ENCODE measurements at regions not wholly inside any gene's neighbourhood (a gene's known extent, or its start where the extent isn't known, plus 50 kb on each side); places are given as distances from the start of the nearest gene placed in this dataset.

DNA sequence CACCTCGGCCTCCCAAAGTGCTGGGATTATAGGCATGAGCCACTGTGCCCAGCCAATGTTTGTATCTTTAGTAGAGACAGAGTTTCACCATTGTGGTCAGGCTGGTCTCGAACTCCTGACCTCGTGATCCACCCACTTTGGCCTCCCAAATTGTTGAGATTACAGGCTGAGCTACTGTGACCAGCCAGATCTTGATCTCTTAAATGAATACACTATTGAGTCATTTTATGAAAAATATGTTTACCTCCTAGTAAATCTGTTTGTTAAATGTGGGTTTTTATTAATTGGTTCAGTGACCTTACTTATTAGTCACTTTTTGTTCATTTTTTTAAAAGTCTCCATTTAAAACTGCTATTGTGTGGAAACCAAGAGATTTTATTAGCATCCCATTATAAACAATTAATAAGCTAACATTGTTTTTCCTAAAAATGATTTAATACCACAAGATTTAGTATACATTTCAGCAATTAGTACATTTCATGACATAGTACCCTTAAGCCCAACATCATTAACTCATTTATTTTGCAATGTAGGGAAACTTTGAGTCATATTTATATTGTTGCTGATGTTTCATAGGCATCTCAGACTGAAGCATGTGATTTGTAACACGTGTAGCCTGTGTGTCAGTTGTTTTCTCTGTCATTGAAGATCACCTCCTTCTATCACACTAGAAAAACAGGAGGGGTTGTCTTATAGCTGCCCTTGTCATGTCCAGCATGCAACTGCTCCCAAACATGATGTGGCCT is 261.2 kb downstream of the TAF11L14 start:
- Histone ChIP-seq H3K4me3 (ENCODE audit: low read depth in 1 of 2, low read length in 1 of 2) (no peak overlapping the region), H3K27me3 (no peaks in the 10 kb centered on the region), H3K36me3 (no peaks in the 10 kb centered on the region), H3K9me3 (no peaks in the 10 kb centered on the region), H3K4me1 (ENCODE audit: control insufficient read depth in 1 of 2, insufficient read depth in 1 of 2, low read depth in 1 of 2, low read length in 1 of 2) (peaks cover 0 to 4% of the 10 kb centered on the region in 2 experiments), H3K27ac (no peak overlapping the region)
- TF ChIP-seq, protein P1, sequence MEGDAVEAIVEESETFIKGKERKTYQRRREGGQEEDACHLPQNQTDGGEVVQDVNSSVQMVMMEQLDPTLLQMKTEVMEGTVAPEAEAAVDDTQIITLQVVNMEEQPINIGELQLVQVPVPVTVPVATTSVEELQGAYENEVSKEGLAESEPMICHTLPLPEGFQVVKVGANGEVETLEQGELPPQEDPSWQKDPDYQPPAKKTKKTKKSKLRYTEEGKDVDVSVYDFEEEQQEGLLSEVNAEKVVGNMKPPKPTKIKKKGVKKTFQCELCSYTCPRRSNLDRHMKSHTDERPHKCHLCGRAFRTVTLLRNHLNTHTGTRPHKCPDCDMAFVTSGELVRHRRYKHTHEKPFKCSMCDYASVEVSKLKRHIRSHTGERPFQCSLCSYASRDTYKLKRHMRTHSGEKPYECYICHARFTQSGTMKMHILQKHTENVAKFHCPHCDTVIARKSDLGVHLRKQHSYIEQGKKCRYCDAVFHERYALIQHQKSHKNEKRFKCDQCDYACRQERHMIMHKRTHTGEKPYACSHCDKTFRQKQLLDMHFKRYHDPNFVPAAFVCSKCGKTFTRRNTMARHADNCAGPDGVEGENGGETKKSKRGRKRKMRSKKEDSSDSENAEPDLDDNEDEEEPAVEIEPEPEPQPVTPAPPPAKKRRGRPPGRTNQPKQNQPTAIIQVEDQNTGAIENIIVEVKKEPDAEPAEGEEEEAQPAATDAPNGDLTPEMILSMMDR (IDR thresholded peaks at IDR 0.05), result no peak

DNA sequence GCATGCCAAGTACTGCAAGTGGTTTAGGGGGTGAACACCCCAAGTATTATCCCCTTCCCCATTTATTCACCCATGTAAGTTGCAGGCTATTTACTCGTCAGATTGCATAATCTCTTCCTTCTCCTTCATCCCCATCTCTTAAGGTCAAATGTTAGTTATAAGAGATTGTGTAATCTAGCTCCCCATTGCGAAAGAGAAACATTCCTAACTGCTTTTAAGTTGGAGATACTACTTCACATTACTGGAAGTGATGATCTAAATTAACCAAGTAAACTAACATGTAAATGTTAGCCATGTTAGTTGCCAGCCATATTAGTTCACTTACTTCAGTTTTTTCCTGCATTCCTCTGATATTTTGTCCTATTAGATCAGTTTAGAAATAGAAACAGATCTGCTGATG is 262.3 kb downstream of the TAF11L14 start:
- no peaks in the 10 kb centered on the region for H3K36me3 ChIP-seq
- no peak overlapping the region for H3K4me3 ChIP-seq (ENCODE audit: low read depth in 1 of 2, low read length in 1 of 2)
- no peak overlapping the region for H3K27ac ChIP-seq
- H3K9me3 ChIP-seq, result no peaks in the 10 kb centered on the region
- H3K27me3 ChIP-seq, result no peaks in the 10 kb centered on the region
- TF ChIP-seq, protein P1 (IDR thresholded peaks at IDR 0.05), result no peak
- H3K4me1 ChIP-seq (ENCODE audit: control insufficient read depth in 1 of 2, insufficient read depth in 1 of 2, low read depth in 1 of 2, low read length in 1 of 2), result peaks cover 0 to 4% of the 10 kb centered on the region in 2 experiments

- no peaks in the 10 kb centered on the region for H3K36me3 ChIP-seq
- TF ChIP-seq, protein P1 (IDR thresholded peaks at IDR 0.05), result no peak
- H3K9me3 ChIP-seq, result no peaks in the 10 kb centered on the region
- H3K4me3 ChIP-seq (ENCODE audit: low read depth in 1 of 2, low read length in 1 of 2), result no peak overlapping the region
- H3K27me3 ChIP-seq, result no peaks in the 10 kb centered on the region
- no peak overlapping the region for H3K27ac ChIP-seq
- H3K4me1 ChIP-seq (ENCODE audit: control insufficient read depth in 1 of 2, insufficient read depth in 1 of 2, low read depth in 1 of 2, low read length in 1 of 2), result peaks cover 0 to 4% of the 10 kb centered on the region in 2 experiments
Observed at GRCh38 chr5:17897776-17898175, 263.5 kb downstream of the TAF11L14 start.

- H3K27ac ChIP-seq, result no peak overlapping the region
- H3K27me3 ChIP-seq, result no peaks in the 10 kb centered on the region
- no peaks in the 10 kb centered on the region for H3K36me3 ChIP-seq
- no peaks in the 10 kb centered on the region for H3K9me3 ChIP-seq
- H3K4me3 ChIP-seq (ENCODE audit: low read depth in 1 of 2, low read length in 1 of 2), result no peak overlapping the region
- TF ChIP-seq, protein P1 (IDR thresholded peaks at IDR 0.05), result no peak
- H3K4me1 ChIP-seq (ENCODE audit: control insufficient read depth in 1 of 2, insufficient read depth in 1 of 2, low read depth in 1 of 2, low read length in 1 of 2), result peaks cover 0 to 4% of the 10 kb centered on the region in 2 experiments
Observed at GRCh38 chr5:17898766-17899165, 264.5 kb downstream of the TAF11L14 start.

GRCh38 chr5:17907094-17907493 is 272.8 kb downstream of the TAF11L14 start:
- no peaks in the 10 kb centered on the region for H3K27me3 ChIP-seq
- TF ChIP-seq, protein P1 (IDR thresholded peaks at IDR 0.05), result no peak
- H3K36me3 ChIP-seq, result no peaks in the 10 kb centered on the region
- H3K4me3 ChIP-seq (ENCODE audit: low read depth in 1 of 2, low read length in 1 of 2), result no peak overlapping the region
- no peak overlapping the region for H3K27ac ChIP-seq
- H3K9me3 ChIP-seq, result no peaks in the 10 kb centered on the region
- peaks cover 0 to 5% of the 10 kb centered on the region in 2 experiments for H3K4me1 ChIP-seq (ENCODE audit: control insufficient read depth in 1 of 2, insufficient read depth in 1 of 2, low read depth in 1 of 2, low read length in 1 of 2)
